ENCODE measurements at regions not wholly inside any gene's neighbourhood (a gene's known extent, or its start where the extent isn't known, plus 50 kb on each side); places are given as distances from the start of the nearest gene placed in this dataset.

GRCh38 chr7:115195208-115195607 lies 273.3 kb downstream of the MDFIC start:
- TF ChIP-seq CTCF (IDR thresholded peaks at IDR 0.05; ENCODE audit: insufficient read depth, low read length) (no peak), SPI1 (IDR thresholded peaks at IDR 0.05; ENCODE audit: borderline replicate concordance, low read depth) (no peak), GABPA (IDR thresholded peaks at IDR 0.05; ENCODE audit: low read depth) (no peak), POLR2AphosphoS5 (IDR thresholded peaks at IDR 0.05; ENCODE audit: low read depth) (no peak)
- TF ChIP-seq, protein P1, sequence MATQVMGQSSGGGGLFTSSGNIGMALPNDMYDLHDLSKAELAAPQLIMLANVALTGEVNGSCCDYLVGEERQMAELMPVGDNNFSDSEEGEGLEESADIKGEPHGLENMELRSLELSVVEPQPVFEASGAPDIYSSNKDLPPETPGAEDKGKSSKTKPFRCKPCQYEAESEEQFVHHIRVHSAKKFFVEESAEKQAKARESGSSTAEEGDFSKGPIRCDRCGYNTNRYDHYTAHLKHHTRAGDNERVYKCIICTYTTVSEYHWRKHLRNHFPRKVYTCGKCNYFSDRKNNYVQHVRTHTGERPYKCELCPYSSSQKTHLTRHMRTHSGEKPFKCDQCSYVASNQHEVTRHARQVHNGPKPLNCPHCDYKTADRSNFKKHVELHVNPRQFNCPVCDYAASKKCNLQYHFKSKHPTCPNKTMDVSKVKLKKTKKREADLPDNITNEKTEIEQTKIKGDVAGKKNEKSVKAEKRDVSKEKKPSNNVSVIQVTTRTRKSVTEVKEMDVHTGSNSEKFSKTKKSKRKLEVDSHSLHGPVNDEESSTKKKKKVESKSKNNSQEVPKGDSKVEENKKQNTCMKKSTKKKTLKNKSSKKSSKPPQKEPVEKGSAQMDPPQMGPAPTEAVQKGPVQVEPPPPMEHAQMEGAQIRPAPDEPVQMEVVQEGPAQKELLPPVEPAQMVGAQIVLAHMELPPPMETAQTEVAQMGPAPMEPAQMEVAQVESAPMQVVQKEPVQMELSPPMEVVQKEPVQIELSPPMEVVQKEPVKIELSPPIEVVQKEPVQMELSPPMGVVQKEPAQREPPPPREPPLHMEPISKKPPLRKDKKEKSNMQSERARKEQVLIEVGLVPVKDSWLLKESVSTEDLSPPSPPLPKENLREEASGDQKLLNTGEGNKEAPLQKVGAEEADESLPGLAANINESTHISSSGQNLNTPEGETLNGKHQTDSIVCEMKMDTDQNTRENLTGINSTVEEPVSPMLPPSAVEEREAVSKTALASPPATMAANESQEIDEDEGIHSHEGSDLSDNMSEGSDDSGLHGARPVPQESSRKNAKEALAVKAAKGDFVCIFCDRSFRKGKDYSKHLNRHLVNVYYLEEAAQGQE (IDR thresholded peaks at IDR 0.05; ENCODE audit: insufficient replicate concordance, low read depth): no peak
- peak in 1 of 2 experiments; percentile 2 for DNase-seq (ENCODE audit: low read depth in 1 of 2, low spot score in 1 of 2)

GRCh38 chr7:115191526-115191925 lies 269.6 kb downstream of the MDFIC start:
- H3K27me3 ChIP-seq (ENCODE audit: insufficient read depth, poor library complexity, severe bottlenecking): no peaks in the 10 kb centered on the region
- no peak for DNase-seq (ENCODE audit: low read depth in 1 of 2, low spot score in 1 of 2)
- H3K27ac ChIP-seq (replicated peaks): no peak overlapping the region
- no peak overlapping the region for H3K4me3 ChIP-seq (replicated peaks; ENCODE audit: insufficient read depth, low read length)
- TF ChIP-seq GABPA (IDR thresholded peaks at IDR 0.05; ENCODE audit: low read depth) (no peak), POLR2AphosphoS5 (IDR thresholded peaks at IDR 0.05; ENCODE audit: low read depth) (no peak), CTCF (IDR thresholded peaks at IDR 0.05; ENCODE audit: insufficient read depth, low read length) (no peak), SPI1 (IDR thresholded peaks at IDR 0.05; ENCODE audit: borderline replicate concordance, low read depth) (no peak)
- TF ChIP-seq, protein P1 (IDR thresholded peaks at IDR 0.05; ENCODE audit: insufficient replicate concordance, low read depth): no peak

More at GRCh38 chr7:115195208-115195607, 273.3 kb downstream of the MDFIC start:
- Histone ChIP-seq H3K27ac (replicated peaks) (no peak overlapping the region), H3K4me3 (replicated peaks; ENCODE audit: insufficient read depth, low read length) (no peak overlapping the region), H3K27me3 (ENCODE audit: insufficient read depth, poor library complexity, severe bottlenecking) (no peaks in the 10 kb centered on the region)

GRCh38 chr7:115183431-115184057 lies 261.6 kb downstream of the MDFIC start:
- TF ChIP-seq, protein P1 (IDR thresholded peaks at IDR 0.05; ENCODE audit: insufficient replicate concordance, low read depth): no peak
- TF ChIP-seq SPI1 (IDR thresholded peaks at IDR 0.05; ENCODE audit: borderline replicate concordance, low read depth) (peak; percentile 61; the same call in 1 of the 2 replicates), POLR2AphosphoS5 (IDR thresholded peaks at IDR 0.05; ENCODE audit: low read depth) (0 out of 2 replicates have a peak, but pooled peaks have one; percentile 23), CTCF (IDR thresholded peaks at IDR 0.05; ENCODE audit: insufficient read depth, low read length) (no peak), GABPA (IDR thresholded peaks at IDR 0.05; ENCODE audit: low read depth) (no peak)
- H3K27me3 ChIP-seq (ENCODE audit: insufficient read depth, poor library complexity, severe bottlenecking): no peaks in the 10 kb centered on the region
- no peak overlapping the region for H3K4me3 ChIP-seq (replicated peaks; ENCODE audit: insufficient read depth, low read length)
- H3K27ac ChIP-seq (replicated peaks): peak overlapping the region; percentile 67
- DNase-seq (ENCODE audit: low read depth in 1 of 2, low spot score in 1 of 2): peak; percentile 2 to 41

Measured in HL-60 (cell line).